Hepatic stellate cell (primary cell): ENCODE measurements at regions not wholly inside any gene's neighbourhood (a gene's known extent, or its start where the extent isn't known, plus 50 kb on each side); places are given as distances from the start of the nearest gene placed in this dataset.

Source experiments
- DNase-seq: peaks from one replicate; pipeline ENCODE4 v3.0.0; 2011; ENCODE audit warnings: low spot score

GRCh38 chr15:66905954-66906353, 159.4 kb upstream of the SMAD3 start:
- no peak for DNase-seq

- DNase-seq, result no peak
Observed at GRCh38 chr15:66906668-66907614, 158.5 kb upstream of the SMAD3 start.

GRCh38 chr15:66907826-66908743, 157.3 kb upstream of the SMAD3 start:
- no peak for DNase-seq

GRCh38 chr15:66908744-66909095, 156.7 kb upstream of the SMAD3 start:
- no peak for DNase-seq

- DNase-seq, result no peak
Observed at GRCh38 chr15:66909381-66909890, 156.0 kb upstream of the SMAD3 start.

- DNase-seq, result no peak
Observed at GRCh38 chr15:66911131-66911700, 154.2 kb upstream of the SMAD3 start.

GRCh38 chr15:66912001-66912400, 153.4 kb upstream of the SMAD3 start:
- DNase-seq, result no peak

- no peak for DNase-seq
Observed at GRCh38 chr15:66912441-66912840, 153.0 kb upstream of the SMAD3 start.

GRCh38 chr15:66917904-66918448, 147.4 kb upstream of the SMAD3 start:
- no peak for DNase-seq

GRCh38 chr15:66919421-66919820, 146.0 kb upstream of the SMAD3 start:
- no peak for DNase-seq

GRCh38 chr15:66921319-66921915, 144.0 kb upstream of the SMAD3 start:
- no peak for DNase-seq

GRCh38 chr15:66922608-66923007, 142.8 kb upstream of the SMAD3 start:
- no peak for DNase-seq

- DNase-seq, result no peak
Observed at GRCh38 chr15:66923438-66923881, 141.9 kb upstream of the SMAD3 start.

GRCh38 chr15:66924889-66925288, 140.5 kb upstream of the SMAD3 start:
- no peak for DNase-seq

GRCh38 chr15:66925721-66926120, 139.7 kb upstream of the SMAD3 start:
- DNase-seq, result no peak

GRCh38 chr15:66927201-66928077, 138.0 kb upstream of the SMAD3 start:
- DNase-seq, result no peak

GRCh38 chr15:66928101-66928500, 137.3 kb upstream of the SMAD3 start:
- DNase-seq, result no peak

- no peak for DNase-seq
Observed at GRCh38 chr15:66928784-66929183, 136.6 kb upstream of the SMAD3 start.

- no peak for DNase-seq
Observed at GRCh38 chr15:66929843-66930402, 135.5 kb upstream of the SMAD3 start.
